ENCODE measurements at regions not wholly inside any gene's neighbourhood (a gene's known extent, or its start where the extent isn't known, plus 50 kb on each side); places are given as distances from the start of the nearest gene placed in this dataset.

- intact Hi-C loops (cut with micrococcal nuclease; ENCODE audit: unreplicated experiment): no loop called here
- no TSS peak for BruUV-seq (replicated peaks)
- Histone ChIP-seq H3K4me1 (ENCODE audit: insufficient read depth, low read length, poor library complexity, severe bottlenecking) (no peaks in the 10 kb centered on the region), H3K9me3 (ENCODE audit: low read depth, low read length, poor library complexity, severe bottlenecking) (no peaks in the 10 kb centered on the region), H3K27me3 (replicated peaks; ENCODE audit: insufficient read depth, low read depth, low read length, poor library complexity) (peaks cover 6% of the 10 kb centered on the region), H3K4me3 (ENCODE audit: low read depth, low read length, poor library complexity, severe bottlenecking) (no peak overlapping the region), H3K27ac (ENCODE audit: low read depth, low read length, poor library complexity, severe bottlenecking) (no peak overlapping the region), H3K36me3 (ENCODE audit: insufficient read depth, low read length, poor library complexity, severe bottlenecking) (no peaks in the 10 kb centered on the region)
- no peak for DNase-seq (ENCODE audit: low spot score)
- no peak for TF ChIP-seq EZH2 (IDR thresholded peaks at IDR 0.05; ENCODE audit: borderline replicate concordance, low read depth, low read length, poor library complexity, severe bottlenecking)
- TF ChIP-seq, protein P1, sequence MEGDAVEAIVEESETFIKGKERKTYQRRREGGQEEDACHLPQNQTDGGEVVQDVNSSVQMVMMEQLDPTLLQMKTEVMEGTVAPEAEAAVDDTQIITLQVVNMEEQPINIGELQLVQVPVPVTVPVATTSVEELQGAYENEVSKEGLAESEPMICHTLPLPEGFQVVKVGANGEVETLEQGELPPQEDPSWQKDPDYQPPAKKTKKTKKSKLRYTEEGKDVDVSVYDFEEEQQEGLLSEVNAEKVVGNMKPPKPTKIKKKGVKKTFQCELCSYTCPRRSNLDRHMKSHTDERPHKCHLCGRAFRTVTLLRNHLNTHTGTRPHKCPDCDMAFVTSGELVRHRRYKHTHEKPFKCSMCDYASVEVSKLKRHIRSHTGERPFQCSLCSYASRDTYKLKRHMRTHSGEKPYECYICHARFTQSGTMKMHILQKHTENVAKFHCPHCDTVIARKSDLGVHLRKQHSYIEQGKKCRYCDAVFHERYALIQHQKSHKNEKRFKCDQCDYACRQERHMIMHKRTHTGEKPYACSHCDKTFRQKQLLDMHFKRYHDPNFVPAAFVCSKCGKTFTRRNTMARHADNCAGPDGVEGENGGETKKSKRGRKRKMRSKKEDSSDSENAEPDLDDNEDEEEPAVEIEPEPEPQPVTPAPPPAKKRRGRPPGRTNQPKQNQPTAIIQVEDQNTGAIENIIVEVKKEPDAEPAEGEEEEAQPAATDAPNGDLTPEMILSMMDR (conservative IDR thresholded peaks at IDR 0.05; ENCODE audit: low read depth, low read length): no peak
- CTCF ChIA-PET: no interaction called here
- POLR2A ChIA-PET (ENCODE audit: low non-redundant PET): no interaction called here
These were observed 141.6 kb upstream of the AVPR1A start for GRCh38 chr12:63292471-63293221.

- BruUV-seq (replicated peaks): no TSS peak
- Histone ChIP-seq H3K4me1 (ENCODE audit: insufficient read depth, low read length, poor library complexity, severe bottlenecking) (no peaks in the 10 kb centered on the region), H3K9me3 (ENCODE audit: low read depth, low read length, poor library complexity, severe bottlenecking) (no peaks in the 10 kb centered on the region), H3K4me3 (ENCODE audit: low read depth, low read length, poor library complexity, severe bottlenecking) (no peak overlapping the region), H3K27ac (ENCODE audit: low read depth, low read length, poor library complexity, severe bottlenecking) (no peak overlapping the region), H3K36me3 (ENCODE audit: insufficient read depth, low read length, poor library complexity, severe bottlenecking) (no peaks in the 10 kb centered on the region), H3K27me3 (replicated peaks; ENCODE audit: insufficient read depth, low read depth, low read length, poor library complexity) (no peaks in the 10 kb centered on the region)
- TF ChIP-seq, protein P1 (conservative IDR thresholded peaks at IDR 0.05; ENCODE audit: low read depth, low read length): peak; percentile 93
- TF ChIP-seq EZH2 (IDR thresholded peaks at IDR 0.05; ENCODE audit: borderline replicate concordance, low read depth, low read length, poor library complexity, severe bottlenecking): no peak
- CTCF ChIA-PET: interaction anchor here (0.8 kb wide), 1 partner anchor 9 kb away, joined by 3 read pairs; no protein-coding TSS in a partner anchor
- intact Hi-C loops (cut with micrococcal nuclease; ENCODE audit: unreplicated experiment): loop anchor here (1.0 to 5.0 kb wide), 2 partner anchors 124 to 173 kb away; partner anchors contain the start of gene AVPR1A
- peak; percentile 67 for DNase-seq (ENCODE audit: low spot score)
- POLR2A ChIA-PET (ENCODE audit: low non-redundant PET): no interaction called here
These were observed 125.8 kb upstream of the AVPR1A start for GRCh38 chr12:63276537-63277365.

GRCh38 chr12:63266988-63267387 lies 116.0 kb upstream of the AVPR1A start:
- H3K27me3 ChIP-seq (replicated peaks; ENCODE audit: insufficient read depth, low read depth, low read length, poor library complexity): no peaks in the 10 kb centered on the region
- H3K4me1 ChIP-seq (ENCODE audit: insufficient read depth, low read length, poor library complexity, severe bottlenecking): no peaks in the 10 kb centered on the region
- ChIA-PET CTCF (interaction anchor here (1.1 kb wide), 1 partner anchor 9 kb away, joined by 3 read pairs; no protein-coding TSS in a partner anchor), POLR2A (ENCODE audit: low non-redundant PET) (no interaction called here)
- H3K36me3 ChIP-seq (ENCODE audit: insufficient read depth, low read length, poor library complexity, severe bottlenecking): no peaks in the 10 kb centered on the region
- peaks cover 12% of the 10 kb centered on the region for H3K9me3 ChIP-seq (ENCODE audit: low read depth, low read length, poor library complexity, severe bottlenecking)
- TF ChIP-seq, protein P1 (conservative IDR thresholded peaks at IDR 0.05; ENCODE audit: low read depth, low read length): no peak
- no peak for TF ChIP-seq EZH2 (IDR thresholded peaks at IDR 0.05; ENCODE audit: borderline replicate concordance, low read depth, low read length, poor library complexity, severe bottlenecking)
- H3K27ac ChIP-seq (ENCODE audit: low read depth, low read length, poor library complexity, severe bottlenecking): no peak overlapping the region
- H3K4me3 ChIP-seq (ENCODE audit: low read depth, low read length, poor library complexity, severe bottlenecking): no peak overlapping the region
- intact Hi-C loops (cut with micrococcal nuclease; ENCODE audit: unreplicated experiment): no loop called here
- DNase-seq (ENCODE audit: low spot score): no peak
- no TSS peak for BruUV-seq (replicated peaks)

Measured in A673 (cell line).